ENCODE measurements at regions not wholly inside any gene's neighbourhood (a gene's known extent, or its start where the extent isn't known, plus 50 kb on each side); places are given as distances from the start of the nearest gene placed in this dataset.

DNA sequence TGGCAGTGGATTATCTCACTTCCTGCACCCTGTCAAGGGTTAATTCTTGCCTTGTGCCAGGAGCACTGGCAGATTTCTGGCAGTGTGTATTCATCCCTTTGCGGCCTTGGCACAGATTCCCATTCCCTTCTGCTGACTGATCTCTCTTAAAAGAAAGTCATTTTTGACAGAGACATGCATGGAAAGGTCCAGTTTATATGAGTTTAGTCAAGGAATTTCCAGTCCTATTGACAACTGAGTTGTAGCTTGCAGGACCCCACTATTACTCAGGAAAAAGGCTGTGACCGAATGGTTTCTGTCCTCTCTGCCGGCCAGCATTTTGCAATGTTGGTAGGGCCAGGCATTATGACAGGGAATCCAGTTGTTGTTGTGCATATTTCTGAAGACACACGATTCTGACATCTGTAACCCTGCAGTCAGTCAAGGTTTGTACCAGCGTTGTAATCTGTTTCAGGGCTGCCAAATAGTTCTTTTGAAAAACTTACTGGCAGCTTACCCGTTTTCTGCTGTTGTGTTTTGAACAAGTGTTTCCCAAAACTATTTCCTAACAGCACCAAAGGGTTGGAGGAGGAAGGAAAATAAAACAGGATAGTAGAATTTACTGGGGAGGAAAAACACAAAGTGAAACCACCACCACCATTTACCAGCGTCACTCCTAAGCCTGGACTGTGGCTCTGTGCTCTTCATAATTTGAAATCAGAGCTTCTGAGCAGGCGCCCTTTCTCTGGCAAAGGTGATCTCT is 243.4 kb upstream of the KLF4 start:
- Histone ChIP-seq H3K27me3 (no peaks in the 10 kb centered on the region), H3K36me3 (no peaks in the 10 kb centered on the region), H3K4me3 (peak overlapping the region; percentile 8 to 38 (median 23)), H3K4me1 (peaks cover 18 to 41% (median 38%) of the 10 kb centered on the region in 4 donors), H3K27ac (replicated peaks in 1 of 4) (peak overlapping the region; percentile 72 to 81 (median 78)), H3K9me3 (no peaks in the 10 kb centered on the region)
- 31% methylated on average over 8 of the region's 8 CpGs for WGBS
- TF ChIP-seq, protein P1, sequence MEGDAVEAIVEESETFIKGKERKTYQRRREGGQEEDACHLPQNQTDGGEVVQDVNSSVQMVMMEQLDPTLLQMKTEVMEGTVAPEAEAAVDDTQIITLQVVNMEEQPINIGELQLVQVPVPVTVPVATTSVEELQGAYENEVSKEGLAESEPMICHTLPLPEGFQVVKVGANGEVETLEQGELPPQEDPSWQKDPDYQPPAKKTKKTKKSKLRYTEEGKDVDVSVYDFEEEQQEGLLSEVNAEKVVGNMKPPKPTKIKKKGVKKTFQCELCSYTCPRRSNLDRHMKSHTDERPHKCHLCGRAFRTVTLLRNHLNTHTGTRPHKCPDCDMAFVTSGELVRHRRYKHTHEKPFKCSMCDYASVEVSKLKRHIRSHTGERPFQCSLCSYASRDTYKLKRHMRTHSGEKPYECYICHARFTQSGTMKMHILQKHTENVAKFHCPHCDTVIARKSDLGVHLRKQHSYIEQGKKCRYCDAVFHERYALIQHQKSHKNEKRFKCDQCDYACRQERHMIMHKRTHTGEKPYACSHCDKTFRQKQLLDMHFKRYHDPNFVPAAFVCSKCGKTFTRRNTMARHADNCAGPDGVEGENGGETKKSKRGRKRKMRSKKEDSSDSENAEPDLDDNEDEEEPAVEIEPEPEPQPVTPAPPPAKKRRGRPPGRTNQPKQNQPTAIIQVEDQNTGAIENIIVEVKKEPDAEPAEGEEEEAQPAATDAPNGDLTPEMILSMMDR (IDR thresholded peaks at IDR 0.05), result no peak
- TF ChIP-seq POLR2AphosphoS5 (IDR thresholded peaks at IDR 0.05), result peak in 1 of 2 donors; percentile 40
- DNase-seq (ENCODE audit: extremely low spot score), result no peak
- intact Hi-C loops (cut with DNase I), result loop anchor here (2.0 to 10.0 kb wide), 3 partner anchors 94 to 246 kb away; partner anchors contain the start of gene KLF4

DNA sequence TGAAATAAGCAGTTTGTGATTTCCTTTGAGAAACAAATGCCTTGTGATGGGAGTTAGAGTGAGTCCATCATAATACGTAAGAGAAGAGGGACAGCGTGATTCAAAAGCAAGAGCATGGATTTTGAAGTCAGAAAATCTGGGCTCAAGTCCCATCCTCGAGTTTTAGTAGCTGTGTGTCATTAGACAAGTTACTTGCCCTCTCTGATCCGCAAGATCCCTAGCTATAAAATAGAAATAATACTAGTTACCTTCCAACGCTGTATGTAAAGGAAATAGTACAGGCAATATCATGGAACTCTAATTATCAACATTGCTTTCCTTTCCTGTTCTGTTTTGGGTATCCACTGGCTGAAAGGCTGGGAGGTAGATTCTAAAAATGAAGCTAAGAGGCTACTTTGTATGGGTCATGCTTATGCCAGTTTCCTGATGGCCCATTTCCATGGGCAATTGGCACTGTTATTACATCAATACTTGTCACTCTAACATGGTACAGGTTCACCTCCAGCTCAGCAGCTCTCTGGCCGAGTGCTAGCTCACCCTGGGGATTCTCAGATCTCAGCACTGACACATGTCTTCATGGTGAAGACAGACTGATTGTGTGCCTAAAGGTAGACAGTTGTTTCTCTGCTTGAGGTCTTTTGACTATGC is 241.7 kb upstream of the KLF4 start:
- Histone ChIP-seq H3K4me1 (peaks cover 18 to 33% (median 30%) of the 10 kb centered on the region in 4 donors), H3K27me3 (no peaks in the 10 kb centered on the region), H3K27ac (replicated peaks in 1 of 4) (no peak overlapping the region), H3K9me3 (no peaks in the 10 kb centered on the region), H3K36me3 (no peaks in the 10 kb centered on the region), H3K4me3 (no peak overlapping the region)
- intact Hi-C loops (cut with DNase I), result loop anchor here (5.0 to 10.0 kb wide), 2 partner anchors 164 to 244 kb away; partner anchors contain the start of gene KLF4
- no peak for TF ChIP-seq POLR2AphosphoS5 (IDR thresholded peaks at IDR 0.05)
- DNase-seq (ENCODE audit: extremely low spot score), result no peak
- WGBS, result 93% methylated on average over 6 of the region's 6 CpGs

DNA sequence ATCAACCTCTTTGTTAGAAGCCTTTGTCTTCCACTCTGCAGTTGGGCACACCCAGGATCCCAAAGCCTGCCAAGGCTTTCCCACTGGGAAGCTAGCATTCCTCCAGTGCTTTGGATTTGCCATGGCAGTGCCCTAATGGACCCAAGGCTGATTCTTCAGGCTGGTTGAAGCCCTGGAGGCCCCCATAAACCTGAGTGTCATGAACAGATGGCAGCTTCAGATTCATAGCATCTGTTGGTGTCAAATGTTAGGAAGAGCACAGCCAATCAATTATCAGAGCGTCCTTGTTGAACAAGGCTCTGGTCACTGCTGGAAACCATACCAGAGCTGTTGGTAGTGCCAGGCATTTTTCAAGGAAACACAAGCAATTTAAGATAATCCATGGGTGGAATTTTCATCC is 241.1 kb upstream of the KLF4 start:
- no peak overlapping the region for H3K4me3 ChIP-seq
- no peaks in the 10 kb centered on the region for H3K36me3 ChIP-seq
- no peaks in the 10 kb centered on the region for H3K27me3 ChIP-seq
- H3K27ac ChIP-seq (replicated peaks in 1 of 4), result no peak overlapping the region
- 100% methylated on average over 1 of the region's 1 CpG for WGBS
- peaks cover 18 to 33% (median 30%) of the 10 kb centered on the region in 4 donors for H3K4me1 ChIP-seq
- no peak for DNase-seq (ENCODE audit: extremely low spot score)
- H3K9me3 ChIP-seq, result no peaks in the 10 kb centered on the region
- TF ChIP-seq POLR2AphosphoS5 (IDR thresholded peaks at IDR 0.05) (no peak), EP300 (IDR thresholded peaks at IDR 0.05) (no peak), POLR2A (IDR thresholded peaks at IDR 0.05; ENCODE audit: low read depth) (no peak)
- TF ChIP-seq, protein P1 (IDR thresholded peaks at IDR 0.05), result no peak
- intact Hi-C loops (cut with DNase I), result loop anchor here (5.0 to 10.0 kb wide), 2 partner anchors 164 to 243 kb away; partner anchors contain the start of gene KLF4

DNA sequence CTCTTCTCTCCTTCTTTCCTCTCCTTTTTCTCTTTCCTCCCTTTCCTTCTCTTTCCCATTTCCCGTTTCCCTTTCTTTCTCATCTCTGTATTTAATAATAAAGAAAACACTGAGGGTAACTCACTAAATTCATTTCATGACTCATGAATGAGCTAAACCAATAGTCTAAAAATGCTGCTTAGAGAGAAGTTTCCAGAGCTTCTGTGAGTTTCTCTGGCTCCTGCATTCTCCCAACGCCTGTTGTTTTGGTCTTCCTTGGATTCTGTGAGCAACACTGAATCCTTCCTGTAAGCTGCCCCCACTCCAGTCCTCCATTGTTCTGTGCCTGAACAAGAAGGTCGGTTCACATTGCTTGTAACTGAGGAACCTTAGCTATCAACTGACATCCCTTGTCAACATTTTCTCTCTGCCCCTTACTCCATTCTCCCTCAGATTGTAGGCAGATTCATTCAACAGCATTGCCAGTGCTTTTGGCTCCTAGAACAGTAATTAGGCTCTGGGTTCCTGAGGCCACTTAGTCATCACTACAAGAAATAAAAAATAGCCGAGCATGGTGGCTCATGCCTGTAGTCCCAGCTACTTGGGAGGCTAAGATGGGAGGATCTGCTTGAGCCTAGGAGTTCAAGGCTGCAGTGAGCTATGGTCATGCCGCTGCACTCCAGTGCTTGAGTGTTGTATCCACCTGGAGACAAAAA is 237.7 kb upstream of the KLF4 start:
- H3K27me3 ChIP-seq, result no peaks in the 10 kb centered on the region
- WGBS, result 72% methylated on average over 5 of the region's 5 CpGs
- peaks cover 0 to 2% (median under 1%) of the 10 kb centered on the region in 4 donors for H3K4me1 ChIP-seq
- TF ChIP-seq POLR2AphosphoS5 (IDR thresholded peaks at IDR 0.05) (no peak), POLR2A (IDR thresholded peaks at IDR 0.05; ENCODE audit: low read depth) (no peak), EP300 (IDR thresholded peaks at IDR 0.05) (no peak)
- TF ChIP-seq, protein P1 (IDR thresholded peaks at IDR 0.05), result no peak
- no peak for DNase-seq (ENCODE audit: extremely low spot score)
- H3K9me3 ChIP-seq, result no peaks in the 10 kb centered on the region
- no peaks in the 10 kb centered on the region for H3K36me3 ChIP-seq
- intact Hi-C loops (cut with DNase I), result no loop called here
- H3K4me3 ChIP-seq, result no peak overlapping the region
- no peak overlapping the region for H3K27ac ChIP-seq (replicated peaks in 1 of 4)

DNA sequence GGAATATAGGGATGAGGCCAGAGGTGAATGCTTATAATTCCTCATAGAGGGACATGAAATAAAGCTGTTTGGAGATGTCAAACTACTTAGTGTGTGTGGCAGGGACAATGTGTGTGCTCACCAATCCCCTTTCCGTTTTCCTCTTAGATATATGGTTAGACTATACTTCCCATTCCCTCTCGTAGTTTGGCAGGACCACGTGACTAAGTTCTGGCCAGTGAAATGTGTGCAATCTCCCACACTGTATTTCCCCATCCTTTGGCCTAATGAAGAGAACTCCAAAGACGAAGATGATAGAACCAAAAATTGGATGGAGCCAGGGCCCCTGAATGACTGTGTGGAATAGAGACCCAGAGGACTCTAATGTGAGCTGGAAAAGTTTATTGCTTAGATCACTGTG is 233.4 kb upstream of the KLF4 start:
- Histone ChIP-seq H3K27ac (replicated peaks in 1 of 4) (no peak overlapping the region), H3K4me3 (no peak overlapping the region), H3K4me1 (no peaks in the 10 kb centered on the region), H3K36me3 (no peaks in the 10 kb centered on the region), H3K27me3 (no peaks in the 10 kb centered on the region), H3K9me3 (no peaks in the 10 kb centered on the region)
- no peak for TF ChIP-seq POLR2A (IDR thresholded peaks at IDR 0.05; ENCODE audit: low read depth)
- TF ChIP-seq EP300 (IDR thresholded peaks at IDR 0.05), result no peak
- TF ChIP-seq POLR2AphosphoS5 (IDR thresholded peaks at IDR 0.05), result no peak
- TF ChIP-seq, protein P1 (IDR thresholded peaks at IDR 0.05), result no peak
- intact Hi-C loops (cut with DNase I), result no loop called here
- no peak for DNase-seq (ENCODE audit: extremely low spot score)
- WGBS, result 89% methylated on average over 4 of the region's 4 CpGs
